RPMI8226 (cell line): ENCODE measurements at regions not wholly inside any gene's neighbourhood (a gene's known extent, or its start where the extent isn't known, plus 50 kb on each side); places are given as distances from the start of the nearest gene placed in this dataset.
A peak's percentile ranks its signal among the peaks of the same experiment; 100 is the strongest.

ENCODE experiments used
- DNase-seq: peaks from one replicate; pipeline ENCODE4 v3.0.0-alpha.2; 2015

GRCh38 chr19:28247243-28247642, 965.7 kb downstream of the UQCRFS1 start:
- no peak for DNase-seq

GRCh38 chr19:28245937-28246336, 967.0 kb downstream of the UQCRFS1 start:
- no peak for DNase-seq

- DNase-seq, result no peak
Measured at GRCh38 chr19:28244966-28245365, 968.0 kb downstream of the UQCRFS1 start.

- DNase-seq, result peak; percentile 55
Measured at GRCh38 chr19:28242317-28242927, 970.5 kb downstream of the UQCRFS1 start.

- DNase-seq, result peak; percentile 11
Measured at GRCh38 chr19:28239270-28239669, 973.7 kb downstream of the UQCRFS1 start.

- DNase-seq, result no peak
Measured at GRCh38 chr19:28238270-28238820, 974.6 kb downstream of the UQCRFS1 start.

- no peak for DNase-seq
Measured at GRCh38 chr19:28235606-28236125, 977.3 kb downstream of the UQCRFS1 start.

- no peak for DNase-seq
Measured at GRCh38 chr19:28234637-28235036, 978.3 kb downstream of the UQCRFS1 start.

- DNase-seq, result no peak
Measured at GRCh38 chr19:28228854-28229253, 984.1 kb downstream of the UQCRFS1 start.

GRCh38 chr19:28224441-28224840, 988.5 kb downstream of the UQCRFS1 start:
- DNase-seq, result no peak

- DNase-seq, result no peak
Measured at GRCh38 chr19:28221736-28222135, 991.2 kb downstream of the UQCRFS1 start.

GRCh38 chr19:28218728-28219127, 994.2 kb downstream of the UQCRFS1 start:
- DNase-seq, result no peak

- DNase-seq, result no peak
Measured at GRCh38 chr19:28217022-28217421, 995.9 kb downstream of the UQCRFS1 start.

GRCh38 chr19:28213470-28214082, 999.4 kb downstream of the UQCRFS1 start:
- DNase-seq, result no peak

- no peak for DNase-seq
Measured at GRCh38 chr19:28210886-28211285, 1002.1 kb downstream of the UQCRFS1 start.

- no peak for DNase-seq
Measured at GRCh38 chr19:28208745-28209144, 1004.2 kb downstream of the UQCRFS1 start.

GRCh38 chr19:28207244-28207643, 1005.7 kb downstream of the UQCRFS1 start:
- no peak for DNase-seq

GRCh38 chr19:28201462-28201943, 1011.4 kb downstream of the UQCRFS1 start:
- no peak for DNase-seq

GRCh38 chr19:28199323-28199722, 1013.6 kb downstream of the UQCRFS1 start:
- DNase-seq, result no peak

GRCh38 chr19:28196961-28197360, 1016.0 kb downstream of the UQCRFS1 start:
- DNase-seq, result no peak

- no peak for DNase-seq
Measured at GRCh38 chr19:28196101-28196500, 1016.9 kb downstream of the UQCRFS1 start.

GRCh38 chr19:28185646-28186045, 1027.3 kb downstream of the UQCRFS1 start:
- no peak for DNase-seq

- no peak for DNase-seq
Measured at GRCh38 chr19:28184997-28185396, 1028.0 kb downstream of the UQCRFS1 start.

- DNase-seq, result no peak
Measured at GRCh38 chr19:28176193-28176592, 1036.8 kb downstream of the UQCRFS1 start.
